Epithelial cell of esophagus (primary cell): ENCODE measurements at regions not wholly inside any gene's neighbourhood (a gene's known extent, or its start where the extent isn't known, plus 50 kb on each side); places are given as distances from the start of the nearest gene placed in this dataset.

Source experiments
- DNase-seq: peaks from one replicate; pipeline ENCODE4 v3.0.0; 2010; ENCODE audit warnings: low read depth
- H3K4me3 ChIP-seq: 2 replicates; pipeline ENCODE4 v1.5.1; 2011; ENCODE audit warnings: mild to moderate bottlenecking, low read length, control low read depth
- CTCF ChIP-seq: IDR thresholded peaks from 2 replicates; pipeline ENCODE4 v1.5.1; 2011; ENCODE audit warnings: low read depth, mild to moderate bottlenecking, low read length, control low read depth, inconsistent platforms; ENCODE audit not compliant: insufficient read depth; ENCODE audit errors: missing control alignments

GRCh38 chr2:146321175-146321574, 1523.7 kb upstream of the ACVR2A start:
- no peak for TF ChIP-seq CTCF
- no peak overlapping the region for H3K4me3 ChIP-seq
- no peak for DNase-seq

DNA sequence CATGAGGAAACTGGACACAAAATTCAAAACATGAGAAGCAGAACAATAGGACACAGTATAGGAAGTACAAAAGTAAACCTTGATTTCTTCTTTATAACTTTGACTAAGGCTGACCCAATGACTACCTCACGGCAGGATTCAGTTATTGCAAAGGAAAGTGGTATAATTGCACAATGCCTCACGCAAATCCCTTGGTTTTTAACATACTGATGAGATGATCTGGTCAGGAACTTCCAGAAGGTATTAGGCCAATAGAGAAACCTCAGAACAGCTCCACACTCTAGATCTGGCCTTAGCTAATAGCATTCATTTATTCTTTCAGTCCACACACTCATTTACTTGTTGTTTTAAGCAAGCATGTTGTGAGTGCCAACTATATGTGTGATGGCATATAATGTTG, 1526.9 kb upstream of the ACVR2A start:
- peak; percentile 79 for DNase-seq
- TF ChIP-seq CTCF: no peak
- H3K4me3 ChIP-seq: no peak overlapping the region

- DNase-seq: peak; percentile 17
- no peak for TF ChIP-seq CTCF
- H3K4me3 ChIP-seq: no peak overlapping the region
Observed at GRCh38 chr2:146312899-146313298, 1531.9 kb upstream of the ACVR2A start.

DNA sequence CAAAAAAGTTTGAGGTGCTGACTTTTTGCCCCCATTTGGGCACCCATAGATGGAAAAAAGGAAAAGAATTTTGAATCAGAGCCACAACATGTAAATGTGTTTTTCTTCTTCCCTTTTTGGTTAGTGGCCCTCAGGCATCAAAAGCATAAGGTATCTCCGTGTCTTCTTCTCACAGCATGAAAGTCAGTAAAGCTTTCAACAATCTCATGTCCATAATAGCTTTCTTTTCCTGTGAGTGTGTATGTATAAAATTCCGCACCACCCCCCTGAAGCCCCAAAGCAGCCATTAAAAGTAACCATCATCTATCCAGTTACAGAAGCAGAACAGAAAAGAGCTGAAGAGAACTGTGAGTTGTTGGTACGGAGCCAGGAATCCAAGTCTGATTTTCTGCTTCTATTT, 1539.7 kb upstream of the ACVR2A start:
- no peak overlapping the region for H3K4me3 ChIP-seq
- DNase-seq: no peak
- no peak for TF ChIP-seq CTCF

DNA sequence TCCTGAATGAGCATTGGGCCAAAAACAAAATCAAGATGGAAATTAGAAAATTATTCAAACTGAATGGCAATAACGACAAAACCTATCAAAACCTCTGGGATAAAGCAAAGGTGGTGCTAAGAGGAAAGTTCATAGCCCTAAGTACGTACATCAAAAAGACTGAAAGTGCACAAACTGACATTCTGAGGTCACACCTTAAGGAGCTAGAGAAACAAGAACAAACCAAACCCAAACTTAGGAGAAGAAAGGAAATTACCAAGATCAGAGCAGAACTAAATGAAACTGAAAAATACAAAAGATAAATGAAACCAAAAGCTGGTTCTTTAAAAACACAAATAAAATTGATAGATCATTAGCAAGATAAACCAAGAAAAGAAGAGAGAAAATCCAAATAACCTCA, 1543.5 kb upstream of the ACVR2A start:
- DNase-seq: no peak
- TF ChIP-seq CTCF: no peak
- H3K4me3 ChIP-seq: no peak overlapping the region

- no peak for DNase-seq
- H3K4me3 ChIP-seq: no peak overlapping the region
Observed at GRCh38 chr2:146295080-146295670, 1549.7 kb upstream of the ACVR2A start.

GRCh38 chr2:146287281-146287680, 1557.5 kb upstream of the ACVR2A start:
- TF ChIP-seq CTCF: no peak

More at GRCh38 chr2:146295080-146295670, 1549.7 kb upstream of the ACVR2A start:
- TF ChIP-seq CTCF: no peak

More at GRCh38 chr2:146287281-146287680, 1557.5 kb upstream of the ACVR2A start:
- H3K4me3 ChIP-seq: no peak overlapping the region
- DNase-seq: no peak
